WTC11 (cell line): ENCODE measurements at regions not wholly inside any gene's neighbourhood (a gene's known extent, or its start where the extent isn't known, plus 50 kb on each side); places are given as distances from the start of the nearest gene placed in this dataset.

Source experiments
- ELF4 ChIP-seq: sonication (generic); formaldehyde crosslinking; IDR thresholded peaks from 2 replicates; pipeline ENCODE4 v1.8.1; 2022; ENCODE audit warnings: low read depth, mild to moderate bottlenecking, moderate library complexity, missing genetic modification reagents
- TF ChIP-seq, protein P1 (sequence below): sonication (generic); formaldehyde crosslinking; IDR thresholded peaks from 2 replicates; pipeline ENCODE4 v1.8.1; 2023; ENCODE audit warnings: mild to moderate bottlenecking, missing genetic modification reagents, moderate library complexity
- TF ChIP-seq, protein P2 (sequence below): fragments of 250-450 bp; sonication (Bioruptor Pico); IDR thresholded peaks from 2 replicates; pipeline ENCODE4 v2.1.2; 2022; ENCODE audit warnings: mild to moderate bottlenecking, moderate library complexity
- TF ChIP-seq, protein P3 (sequence below): fragments of 200-600 bp; IDR thresholded peaks from 2 replicates; pipeline ENCODE4 v1.8.0; 2022; ENCODE audit warnings: antibody characterized with exemption

DNA sequence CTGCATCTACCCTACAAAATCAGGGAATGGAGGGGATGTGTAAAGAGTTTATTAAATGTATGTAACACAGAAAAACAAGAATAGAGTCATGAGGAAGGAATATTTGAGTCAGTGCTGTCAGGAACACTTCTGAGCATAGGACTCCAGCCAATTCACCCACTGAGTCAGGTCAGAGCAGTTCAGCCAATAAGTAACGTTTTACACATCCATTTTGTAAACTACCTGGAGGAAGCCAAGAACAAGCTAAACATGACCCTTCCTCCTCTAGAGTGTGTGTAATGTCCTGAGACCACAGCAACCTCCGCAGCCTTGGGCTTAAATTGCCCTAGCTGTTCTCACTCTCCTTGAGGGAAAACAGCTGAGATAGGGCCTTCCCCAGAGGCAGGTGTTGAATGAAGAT is 691.5 kb upstream of the LRRN3 start:
- TF ChIP-seq ELF4 (CRISPR knock-in tag): no peak
- TF ChIP-seq, protein P1, sequence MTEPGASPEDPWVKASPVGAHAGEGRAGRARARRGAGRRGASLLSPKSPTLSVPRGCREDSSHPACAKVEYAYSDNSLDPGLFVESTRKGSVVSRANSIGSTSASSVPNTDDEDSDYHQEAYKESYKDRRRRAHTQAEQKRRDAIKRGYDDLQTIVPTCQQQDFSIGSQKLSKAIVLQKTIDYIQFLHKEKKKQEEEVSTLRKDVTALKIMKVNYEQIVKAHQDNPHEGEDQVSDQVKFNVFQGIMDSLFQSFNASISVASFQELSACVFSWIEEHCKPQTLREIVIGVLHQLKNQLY: no peak
- TF ChIP-seq, protein P2, sequence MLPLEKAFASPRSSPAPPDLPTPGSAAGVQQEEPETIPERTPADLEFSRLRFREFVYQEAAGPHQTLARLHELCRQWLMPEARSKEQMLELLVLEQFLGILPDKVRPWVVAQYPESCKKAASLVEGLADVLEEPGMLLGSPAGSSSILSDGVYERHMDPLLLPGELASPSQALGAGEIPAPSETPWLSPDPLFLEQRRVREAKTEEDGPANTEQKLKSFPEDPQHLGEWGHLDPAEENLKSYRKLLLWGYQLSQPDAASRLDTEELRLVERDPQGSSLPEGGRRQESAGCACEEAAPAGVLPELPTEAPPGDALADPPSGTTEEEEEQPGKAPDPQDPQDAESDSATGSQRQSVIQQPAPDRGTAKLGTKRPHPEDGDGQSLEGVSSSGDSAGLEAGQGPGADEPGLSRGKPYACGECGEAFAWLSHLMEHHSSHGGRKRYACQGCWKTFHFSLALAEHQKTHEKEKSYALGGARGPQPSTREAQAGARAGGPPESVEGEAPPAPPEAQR (CRISPR knock-in tag): no peak
- TF ChIP-seq, protein P3, sequence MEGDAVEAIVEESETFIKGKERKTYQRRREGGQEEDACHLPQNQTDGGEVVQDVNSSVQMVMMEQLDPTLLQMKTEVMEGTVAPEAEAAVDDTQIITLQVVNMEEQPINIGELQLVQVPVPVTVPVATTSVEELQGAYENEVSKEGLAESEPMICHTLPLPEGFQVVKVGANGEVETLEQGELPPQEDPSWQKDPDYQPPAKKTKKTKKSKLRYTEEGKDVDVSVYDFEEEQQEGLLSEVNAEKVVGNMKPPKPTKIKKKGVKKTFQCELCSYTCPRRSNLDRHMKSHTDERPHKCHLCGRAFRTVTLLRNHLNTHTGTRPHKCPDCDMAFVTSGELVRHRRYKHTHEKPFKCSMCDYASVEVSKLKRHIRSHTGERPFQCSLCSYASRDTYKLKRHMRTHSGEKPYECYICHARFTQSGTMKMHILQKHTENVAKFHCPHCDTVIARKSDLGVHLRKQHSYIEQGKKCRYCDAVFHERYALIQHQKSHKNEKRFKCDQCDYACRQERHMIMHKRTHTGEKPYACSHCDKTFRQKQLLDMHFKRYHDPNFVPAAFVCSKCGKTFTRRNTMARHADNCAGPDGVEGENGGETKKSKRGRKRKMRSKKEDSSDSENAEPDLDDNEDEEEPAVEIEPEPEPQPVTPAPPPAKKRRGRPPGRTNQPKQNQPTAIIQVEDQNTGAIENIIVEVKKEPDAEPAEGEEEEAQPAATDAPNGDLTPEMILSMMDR: no peak
